NCI-H2107 treated with DMSO at 0.1 percent for 48 hours (cell line): ENCODE measurements at regions not wholly inside any gene's neighbourhood (a gene's known extent, or its start where the extent isn't known, plus 50 kb on each side); places are given as distances from the start of the nearest gene placed in this dataset.
A peak's percentile ranks its signal among the peaks of the same experiment; 100 is the strongest.
"Not testable (repeated sequence)": the region's sequence is repeated elsewhere in the genome, so short reads cannot be mapped to it uniquely, and the experiment has no call there.

Experiments used
- DNase-seq: peaks from one replicate; lab custom pipeline; 2025; ENCODE audit not compliant: unreplicated experiment; lab: John Stamatoyannopoulos, UW

GRCh38 chr4:85153221-85153620 is 186.7 kb upstream of the WDFY3 start:
- no peak for DNase-seq

- DNase-seq: no peak
These were observed 188.1 kb upstream of the WDFY3 start for GRCh38 chr4:85154591-85154990.

DNA sequence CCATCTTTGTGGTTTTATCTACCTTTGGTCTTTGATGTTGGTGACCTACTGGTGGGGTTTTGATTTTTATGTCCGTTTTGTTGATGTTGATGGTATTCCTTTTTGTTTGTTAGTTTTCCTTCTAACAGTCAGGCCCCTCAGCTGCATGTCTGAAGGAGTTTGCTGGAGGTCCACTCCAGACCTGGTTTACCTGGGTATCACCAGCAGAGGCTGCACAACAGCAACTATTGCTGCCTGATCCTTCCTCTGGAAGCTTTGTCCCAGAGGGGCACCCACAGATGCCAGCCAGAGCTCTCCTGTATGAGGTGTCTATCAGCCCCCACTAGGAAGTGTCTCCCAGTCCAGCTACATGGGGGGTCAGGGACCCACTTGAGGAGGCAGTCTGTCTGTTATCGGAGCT is 199.3 kb upstream of the WDFY3 start:
- DNase-seq: no peak

DNA sequence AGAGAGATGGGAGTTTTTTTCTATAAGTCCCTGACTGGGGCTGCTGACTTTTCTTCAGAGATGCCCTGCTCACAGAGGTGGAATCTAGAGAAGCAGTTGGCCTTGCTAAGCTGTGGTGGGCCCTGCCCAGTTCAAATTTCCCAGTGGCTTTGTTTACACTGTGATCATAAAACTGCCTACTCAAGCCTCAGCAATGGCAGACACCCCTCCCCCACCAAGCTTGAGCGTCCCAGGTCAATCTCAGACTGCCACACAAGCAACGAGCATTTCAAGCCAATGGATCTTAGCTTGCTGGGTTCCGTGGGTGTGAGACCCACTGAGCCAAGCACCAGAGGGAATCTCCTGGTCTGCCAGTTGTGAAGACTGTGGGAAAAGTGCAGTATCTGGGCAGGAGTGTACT is 199.8 kb upstream of the WDFY3 start:
- DNase-seq: no peak

DNA sequence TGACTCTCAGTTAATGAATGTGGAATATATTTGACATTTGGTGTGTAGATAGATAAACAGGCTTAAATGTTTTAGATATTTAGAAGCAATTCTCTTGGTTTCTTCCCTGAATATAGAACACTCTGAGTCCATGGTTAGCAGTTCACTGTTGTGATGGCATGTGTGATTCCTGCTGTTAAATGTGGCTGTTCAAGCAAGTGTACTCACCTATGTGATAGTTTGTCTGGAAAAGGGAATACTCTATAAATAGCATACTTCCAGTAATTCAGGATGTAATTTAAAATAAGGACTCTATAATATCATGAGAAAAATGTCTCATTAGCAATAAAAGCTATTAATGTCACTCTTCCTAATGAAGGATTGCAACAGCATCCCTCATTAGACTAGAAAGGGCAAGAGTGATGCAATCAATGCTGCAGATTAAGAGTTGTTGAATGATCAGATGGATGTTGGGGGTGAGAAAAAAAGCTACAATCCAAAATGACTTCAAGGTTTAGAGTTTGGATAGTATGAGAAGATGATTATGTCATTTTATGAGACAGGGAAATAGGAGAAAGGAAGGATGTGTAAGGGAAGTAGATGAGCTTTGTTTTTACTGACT is 201.8 kb upstream of the WDFY3 start:
- DNase-seq: no peak

GRCh38 chr4:85170241-85170640 is 203.8 kb upstream of the WDFY3 start:
- DNase-seq: no peak

DNA sequence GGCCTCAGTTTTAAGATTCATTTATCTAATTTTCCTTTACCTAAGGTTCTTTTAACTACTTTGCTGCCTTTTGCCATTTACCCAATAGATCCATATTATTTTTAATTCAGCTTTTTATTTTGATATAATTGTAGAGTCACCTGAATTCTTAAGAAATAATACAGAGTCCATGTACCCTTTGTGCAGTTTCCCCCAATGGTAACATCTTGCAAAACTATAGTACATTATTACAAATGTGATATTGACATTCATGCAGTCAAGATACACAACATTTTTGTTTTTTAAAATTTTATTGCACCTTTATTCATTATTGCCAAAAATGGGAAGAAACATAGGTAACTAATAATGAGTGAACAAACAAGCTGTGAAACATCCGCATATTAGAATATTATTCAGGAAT is 208.7 kb upstream of the WDFY3 start:
- no peak for DNase-seq

- DNase-seq: no peak
These were observed 210.6 kb upstream of the WDFY3 start for GRCh38 chr4:85177092-85177491.

- DNase-seq: no peak
These were observed 211.2 kb upstream of the WDFY3 start for GRCh38 chr4:85177679-85178078.

GRCh38 chr4:85180533-85180932 is 214.0 kb upstream of the WDFY3 start:
- DNase-seq: no peak

DNA sequence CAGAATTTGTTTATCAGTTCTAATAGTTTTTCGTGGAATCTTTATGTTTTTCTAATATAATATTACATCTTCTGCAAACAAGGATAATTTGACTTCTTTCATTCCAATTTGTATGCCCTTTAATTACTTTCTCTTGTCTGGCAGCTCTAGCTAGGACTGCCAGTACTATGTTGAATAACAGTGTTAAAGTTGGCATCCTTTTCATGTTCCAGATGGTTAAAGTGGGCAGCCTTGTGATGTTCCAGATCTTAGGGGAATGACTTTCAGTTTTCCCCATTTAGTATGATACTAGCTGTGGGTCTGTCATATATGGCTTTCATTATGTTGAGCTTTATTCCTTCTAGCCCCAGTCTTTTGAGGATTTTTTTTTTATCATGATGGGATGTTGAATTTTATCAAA is 220.6 kb upstream of the WDFY3 start:
- no peak for DNase-seq

DNA sequence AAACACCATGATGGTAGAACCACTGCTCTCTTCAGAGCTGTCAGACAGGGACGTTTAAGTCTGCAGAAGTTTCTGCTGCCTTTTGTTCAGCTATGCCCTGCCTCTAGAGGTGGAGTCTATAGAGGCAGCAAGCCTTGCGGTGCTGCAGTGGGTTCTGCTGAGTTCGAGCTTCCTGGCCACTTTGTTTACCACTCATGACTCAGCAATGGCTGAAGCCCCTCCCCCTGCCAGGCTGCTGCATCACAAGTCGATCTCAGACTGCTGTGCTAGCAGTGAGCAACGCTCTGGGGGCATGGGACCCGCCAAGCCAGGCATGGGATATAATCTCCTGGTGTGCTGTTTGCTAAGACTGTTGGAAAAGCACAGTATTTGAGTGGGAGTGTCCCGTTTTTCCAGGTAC is 229.5 kb upstream of the WDFY3 start:
- DNase-seq: not testable (repeated sequence)

DNA sequence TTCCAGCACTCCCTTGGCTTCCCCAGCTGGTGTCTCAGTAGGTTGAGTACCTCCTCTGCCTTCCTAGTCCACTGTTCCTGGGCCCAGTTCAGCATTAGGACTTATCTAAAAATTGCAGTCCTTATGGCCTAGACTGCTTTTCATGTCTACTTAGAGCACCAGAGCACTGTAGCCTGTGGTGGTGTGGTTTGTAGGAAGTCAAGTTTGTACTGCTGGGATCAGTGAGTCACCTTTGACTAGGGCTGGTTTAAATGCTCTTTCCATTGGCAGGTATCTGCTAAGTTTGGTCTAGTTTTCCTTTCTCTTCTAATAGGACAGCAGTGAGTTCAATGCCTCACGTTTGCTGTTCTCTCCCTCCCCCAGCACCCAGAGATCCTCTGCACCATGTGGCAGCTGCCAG is 233.6 kb upstream of the WDFY3 start:
- DNase-seq: no peak

DNA sequence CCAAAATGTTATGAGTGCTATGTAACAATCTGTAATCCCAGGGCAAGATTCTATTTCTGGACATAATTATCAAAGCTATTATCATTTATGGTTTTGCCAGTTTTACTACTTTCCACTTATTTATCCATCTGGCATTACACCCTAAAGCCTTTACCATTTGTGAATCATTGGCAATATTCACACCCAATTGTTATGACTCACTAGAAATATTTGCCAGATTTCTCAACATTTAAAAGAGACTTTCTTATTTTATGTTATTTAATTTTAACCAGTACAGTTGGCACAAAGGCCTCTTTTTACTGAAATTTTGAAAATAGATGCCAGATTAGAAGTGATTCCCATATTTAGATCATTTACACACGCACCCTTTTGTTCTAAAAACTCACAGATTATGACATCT is 242.7 kb upstream of the WDFY3 start:
- DNase-seq: no peak

GRCh38 chr4:85210353-85210752 is 243.9 kb upstream of the WDFY3 start:
- DNase-seq: no peak

- DNase-seq: not testable (repeated sequence)
These were observed 250.1 kb upstream of the WDFY3 start for GRCh38 chr4:85216571-85216970.

- DNase-seq: no peak
These were observed 252.3 kb upstream of the WDFY3 start for GRCh38 chr4:85218756-85219155.

DNA sequence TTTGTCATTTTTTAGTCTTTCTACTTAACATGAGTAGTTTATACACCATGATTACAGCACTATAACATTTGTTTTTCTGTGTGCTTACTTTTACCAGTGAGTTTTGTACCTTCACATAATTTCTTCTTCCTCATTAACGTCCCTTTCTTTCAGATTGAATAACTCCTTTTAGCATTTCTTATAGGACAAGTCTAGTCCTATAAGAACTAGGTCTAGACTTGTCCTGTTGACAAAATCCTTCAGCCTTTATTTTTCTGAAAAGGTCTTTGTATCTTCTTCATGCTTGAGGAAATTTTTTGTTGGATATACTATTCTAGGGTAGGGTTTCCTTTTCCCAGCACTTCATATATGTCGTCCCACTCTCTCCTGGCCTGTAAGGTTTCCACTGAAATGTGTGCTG is 253.3 kb upstream of the ARHGAP24 start:
- no peak for DNase-seq

DNA sequence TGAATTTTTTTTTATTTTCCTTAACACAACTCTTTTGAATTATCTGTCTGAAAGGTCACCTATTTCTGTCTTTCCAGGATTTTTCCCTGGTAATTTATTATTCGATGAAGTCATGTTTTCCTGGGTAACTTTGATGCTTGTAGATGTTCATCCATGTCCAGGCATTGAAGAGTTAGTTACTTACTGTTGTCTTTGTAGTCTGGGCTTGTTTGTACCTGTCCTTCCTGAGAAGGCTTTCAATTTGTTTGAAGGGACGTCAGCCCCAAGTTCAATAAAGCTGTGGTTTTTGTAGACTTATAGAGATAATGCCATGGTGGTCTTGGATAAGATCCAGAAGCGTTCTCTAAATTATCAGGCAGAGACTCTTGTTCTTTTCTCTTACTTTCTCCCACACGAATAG is 252.4 kb upstream of the ARHGAP24 start:
- no peak for DNase-seq

GRCh38 chr4:85228264-85228663 is 246.7 kb upstream of the ARHGAP24 start:
- no peak for DNase-seq

- DNase-seq: no peak
These were observed 241.4 kb upstream of the ARHGAP24 start for GRCh38 chr4:85233516-85233915.

GRCh38 chr4:85243857-85244256 is 231.1 kb upstream of the ARHGAP24 start:
- peak; percentile 3 for DNase-seq

DNA sequence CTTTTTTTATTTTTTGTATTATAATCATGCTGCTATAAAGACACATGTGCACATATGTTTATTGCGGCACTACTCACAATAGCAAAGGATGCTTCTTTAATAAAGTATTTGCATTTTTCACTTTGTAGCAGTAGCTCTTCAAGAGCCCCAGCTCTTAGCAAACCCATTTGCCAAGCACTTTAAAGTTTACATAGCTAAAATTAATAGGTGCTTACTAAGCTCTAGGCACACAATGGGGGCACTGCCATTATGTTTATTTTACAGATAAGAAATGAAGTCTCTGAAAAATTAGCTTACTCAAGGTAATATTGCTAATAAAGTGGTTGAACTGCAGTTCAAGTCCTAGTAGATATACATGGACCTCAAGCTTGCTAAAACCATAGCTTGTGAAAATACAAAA is 230.3 kb upstream of the ARHGAP24 start:
- DNase-seq: no peak

DNA sequence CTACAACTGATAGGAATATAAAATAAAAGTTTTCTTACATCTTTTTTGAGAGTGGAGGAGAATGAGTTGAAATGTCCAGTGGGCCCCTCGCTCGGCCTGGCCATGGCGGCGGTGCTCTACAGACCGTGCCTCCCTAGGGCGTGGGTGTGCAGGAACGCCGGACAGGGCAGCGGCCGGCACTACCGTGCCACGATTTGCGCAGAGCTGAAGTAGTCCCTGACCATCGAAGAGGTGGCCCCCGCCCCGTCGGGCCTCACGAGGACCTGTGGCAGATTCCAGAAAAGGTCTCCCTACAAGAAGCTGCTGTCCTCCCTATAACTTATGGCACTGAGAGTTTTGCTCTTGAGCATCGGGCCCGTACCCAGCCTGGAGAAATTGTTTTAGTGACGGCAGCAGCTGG is 228.9 kb upstream of the ARHGAP24 start:
- DNase-seq: no peak
